Smooth muscle cell (in vitro differentiated cells): ENCODE measurements at regions not wholly inside any gene's neighbourhood (a gene's known extent, or its start where the extent isn't known, plus 50 kb on each side); places are given as distances from the start of the nearest gene placed in this dataset.
A peak's percentile ranks its signal among the peaks of the same experiment; 100 is the strongest.

Experiments
- DNase-seq: peaks from one replicate; lab custom pipeline; 2025; ENCODE audit not compliant: unreplicated experiment; lab: John Stamatoyannopoulos, UW
- H2AFZ ChIP-seq: fragments of 200-600 bp; sonication (generic); 2 replicates; pipeline ENCODE4 v1.6.0; 2016; ENCODE audit warnings: antibody characterized with exemption, low read depth, mild to moderate bottlenecking
- H3F3A ChIP-seq: fragments of 200-600 bp; sonication (generic); 2 replicates; pipeline ENCODE4 v1.6.0; 2017; ENCODE audit warnings: antibody characterized with exemption, low read depth
- H3K27ac ChIP-seq: fragments of 200-600 bp; sonication (generic); 2 replicates; pipeline ENCODE4 v1.5.1; 2016; ENCODE audit warnings: low read depth, mild to moderate bottlenecking
- H3K27me3 ChIP-seq: fragments of 200-600 bp; sonication (generic); 2 replicates; pipeline ENCODE4 v1.6.1; 2016; ENCODE audit warnings: low read depth, mild to moderate bottlenecking
- H3K36me3 ChIP-seq: fragments of 200-600 bp; sonication (generic); 2 replicates; pipeline ENCODE4 v1.5.1; 2016; ENCODE audit warnings: low read depth
- H3K4me1 ChIP-seq: fragments of 200-600 bp; sonication (generic); 2 replicates; pipeline ENCODE4 v1.5.1; 2016; ENCODE audit warnings: low read depth
- H3K4me2 ChIP-seq: fragments of 200-600 bp; sonication (generic); 2 replicates; pipeline ENCODE4 v1.6.0; 2016; ENCODE audit warnings: mild to moderate bottlenecking
- H3K4me3 ChIP-seq: fragments of 200-600 bp; sonication (generic); 2 replicates; pipeline ENCODE4 v1.5.1; 2016; ENCODE audit warnings: mild to moderate bottlenecking
- H3K79me2 ChIP-seq: fragments of 200-600 bp; sonication (generic); 2 replicates; pipeline ENCODE4 v1.6.0; 2016; ENCODE audit warnings: low read depth, mild to moderate bottlenecking
- H3K9ac ChIP-seq: fragments of 200-600 bp; sonication (generic); 2 replicates; pipeline ENCODE4 v1.6.0; 2016; ENCODE audit warnings: low read depth
- H3K9me3 ChIP-seq: fragments of 200-600 bp; sonication (generic); replicated peaks from 2 replicates; pipeline ENCODE4 v1.5.1; 2016; ENCODE audit warnings: low read depth
- H4K20me1 ChIP-seq: fragments of 200-600 bp; sonication (generic); 2 replicates; pipeline ENCODE4 v1.6.0; 2016; ENCODE audit warnings: low read depth
- CTCF ChIP-seq: fragments of 200-600 bp; sonication (generic); IDR thresholded peaks from 2 replicates; pipeline ENCODE4 v1.5.1; 2017; ENCODE audit warnings: borderline replicate concordance, mild to moderate bottlenecking, antibody characterized with exemption; ENCODE audit not compliant: insufficient read depth, poor library complexity, severe bottlenecking
- WGBS: methylation state at CpG from one replicate; pipeline ENCODE4 v1.1.7; 2016; ENCODE audit warnings: low lambda C conversion rate; 5-methylcytosine and 5-hydroxymethylcytosine counted together

- peaks cover 12% of the 10 kb centered on the region for H3K4me1 ChIP-seq
- H3K9ac ChIP-seq = no peak overlapping the region
- no peak for DNase-seq
- no peaks in the 10 kb centered on the region for H3K36me3 ChIP-seq
- TF ChIP-seq CTCF = no peak
- H3F3A ChIP-seq = peaks cover 3% of the 10 kb centered on the region
- peak overlapping the region; percentile 44 for H2AFZ ChIP-seq
- no peak overlapping the region for H3K4me3 ChIP-seq
- no peaks in the 10 kb centered on the region for H3K79me2 ChIP-seq
- H3K27ac ChIP-seq = no peak overlapping the region
- H4K20me1 ChIP-seq = no peaks in the 10 kb centered on the region
- H3K4me2 ChIP-seq = peak overlapping the region; percentile 54
- H3K27me3 ChIP-seq = no peaks in the 10 kb centered on the region
- no peaks in the 10 kb centered on the region for H3K9me3 ChIP-seq
- 87% methylated on average over 3 of the region's 3 CpGs for WGBS
Measured at GRCh38 chr14:51431033-51431709, 191.1 kb downstream of the TMX1 start.

- H2AFZ ChIP-seq = no peak overlapping the region
- peaks cover 3% of the 10 kb centered on the region for H3F3A ChIP-seq
- H3K9me3 ChIP-seq = no peaks in the 10 kb centered on the region
- peaks cover 12% of the 10 kb centered on the region for H3K4me1 ChIP-seq
- 94% methylated on average over 1 of the region's 1 CpG for WGBS
- no peak overlapping the region for H3K9ac ChIP-seq
- H3K27me3 ChIP-seq = no peaks in the 10 kb centered on the region
- no peaks in the 10 kb centered on the region for H4K20me1 ChIP-seq
- no peak overlapping the region for H3K4me3 ChIP-seq
- H3K36me3 ChIP-seq = no peaks in the 10 kb centered on the region
- no peaks in the 10 kb centered on the region for H3K79me2 ChIP-seq
- H3K27ac ChIP-seq = no peak overlapping the region
- no peak for DNase-seq
- H3K4me2 ChIP-seq = no peak overlapping the region
- TF ChIP-seq CTCF = no peak
Measured at GRCh38 chr14:51431741-51432140, 191.7 kb downstream of the TMX1 start.

GRCh38 chr14:51432302-51432948 lies 192.4 kb downstream of the TMX1 start:
- Histone ChIP-seq H3K9me3 (no peaks in the 10 kb centered on the region), H2AFZ (peak overlapping the region; percentile 52), H3K36me3 (no peaks in the 10 kb centered on the region), H3K4me3 (no peak overlapping the region), H3K27me3 (no peaks in the 10 kb centered on the region), H3K4me2 (no peak overlapping the region), H3K4me1 (peaks cover 12% of the 10 kb centered on the region), H3K27ac (no peak overlapping the region), H3K9ac (no peak overlapping the region), H3F3A (peaks cover 3% of the 10 kb centered on the region), H4K20me1 (no peaks in the 10 kb centered on the region), H3K79me2 (no peaks in the 10 kb centered on the region)
- DNase-seq = no peak
- no peak for TF ChIP-seq CTCF
- WGBS = 86% methylated on average over 3 of the region's 3 CpGs
